Astrocyte (in vitro differentiated cells and primary cell): ENCODE measurements at regions not wholly inside any gene's neighbourhood (a gene's known extent, or its start where the extent isn't known, plus 50 kb on each side); places are given as distances from the start of the nearest gene placed in this dataset.

Experiments
- EZH2 ChIP-seq: IDR thresholded peaks from 2 replicates; pipeline ENCODE4 v1.6.1; 2012; ENCODE audit warnings: mild to moderate bottlenecking, low read length, inconsistent platforms; ENCODE audit not compliant: insufficient read depth
- TF ChIP-seq, protein P1 (sequence below): IDR thresholded peaks from 2 replicates; pipeline ENCODE4 v1.5.1; 2011; ENCODE audit warnings: low read depth, mild to moderate bottlenecking, inconsistent platforms, low read length, moderate library complexity; ENCODE audit not compliant: insufficient read depth

- TF ChIP-seq, protein P1, sequence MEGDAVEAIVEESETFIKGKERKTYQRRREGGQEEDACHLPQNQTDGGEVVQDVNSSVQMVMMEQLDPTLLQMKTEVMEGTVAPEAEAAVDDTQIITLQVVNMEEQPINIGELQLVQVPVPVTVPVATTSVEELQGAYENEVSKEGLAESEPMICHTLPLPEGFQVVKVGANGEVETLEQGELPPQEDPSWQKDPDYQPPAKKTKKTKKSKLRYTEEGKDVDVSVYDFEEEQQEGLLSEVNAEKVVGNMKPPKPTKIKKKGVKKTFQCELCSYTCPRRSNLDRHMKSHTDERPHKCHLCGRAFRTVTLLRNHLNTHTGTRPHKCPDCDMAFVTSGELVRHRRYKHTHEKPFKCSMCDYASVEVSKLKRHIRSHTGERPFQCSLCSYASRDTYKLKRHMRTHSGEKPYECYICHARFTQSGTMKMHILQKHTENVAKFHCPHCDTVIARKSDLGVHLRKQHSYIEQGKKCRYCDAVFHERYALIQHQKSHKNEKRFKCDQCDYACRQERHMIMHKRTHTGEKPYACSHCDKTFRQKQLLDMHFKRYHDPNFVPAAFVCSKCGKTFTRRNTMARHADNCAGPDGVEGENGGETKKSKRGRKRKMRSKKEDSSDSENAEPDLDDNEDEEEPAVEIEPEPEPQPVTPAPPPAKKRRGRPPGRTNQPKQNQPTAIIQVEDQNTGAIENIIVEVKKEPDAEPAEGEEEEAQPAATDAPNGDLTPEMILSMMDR: no peak
- no peak for TF ChIP-seq EZH2
Observed at GRCh38 chr13:28566891-28567290, 72.0 kb upstream of the FLT1 start.
